ENCODE measurements at regions not wholly inside any gene's neighbourhood (a gene's known extent, or its start where the extent isn't known, plus 50 kb on each side); places are given as distances from the start of the nearest gene placed in this dataset.

GRCh38 chr6:22476811-22477390 is 92.5 kb upstream of the HDGFL1 start:
- Histone ChIP-seq H3K4me1 (ENCODE audit: control insufficient read depth in 1 of 2, insufficient read depth in 2 of 2, low read length in 2 of 2) (no peaks in the 10 kb centered on the region), H3K79me2 (ENCODE audit: insufficient read depth, low read length) (no peaks in the 10 kb centered on the region), H3K4me2 (ENCODE audit: low read length) (no peak overlapping the region), H3K36me3 (ENCODE audit: control insufficient read depth in 1 of 2, insufficient read depth in 2 of 2, low read length in 2 of 2) (no peaks in the 10 kb centered on the region), H3K27me3 (ENCODE audit: insufficient read depth, low read length) (no peaks in the 10 kb centered on the region), H2AFZ (ENCODE audit: low read depth, low read length, poor library complexity, severe bottlenecking) (no peak overlapping the region), H3K9me3 (ENCODE audit: control insufficient read depth in 1 of 2, insufficient read depth in 1 of 2, low read depth in 1 of 2, low read length in 2 of 2) (no peaks in the 10 kb centered on the region), H3K9ac (ENCODE audit: low read length) (no peak overlapping the region), H3K4me3 (replicated peaks in 1 of 2; ENCODE audit: low read depth in 1 of 2, low read length in 2 of 2) (no peak overlapping the region), H3K9me2 (ENCODE audit: insufficient read depth) (no peaks in the 10 kb centered on the region), H4K20me1 (ENCODE audit: insufficient read depth) (no peaks in the 10 kb centered on the region), H3K27ac (ENCODE audit: low read depth, low read length) (no peak overlapping the region)
- POLR2A ChIA-PET = no interaction called here
- DNase-seq (ENCODE audit: low read depth, low spot score) (no peak), ATAC-seq (no peak)
- CTCF ChIA-PET = no interaction called here
- RAD21 ChIA-PET (ENCODE audit: low non-redundant PET in 1 of 2, low total read pairs in 2 of 2, uncharacterized antibody in 2 of 2, unreplicated experiment in 2 of 2) = no interaction called here
- TF ChIP-seq YY1 (IDR thresholded peaks at IDR 0.05; ENCODE audit: extremely low read depth, insufficient replicate concordance, low read depth, low read length) (no peak), RAD21 (IDR thresholded peaks at IDR 0.05; ENCODE audit: low read depth) (no peak), TCF7L2 (IDR thresholded peaks at IDR 0.05; ENCODE audit: borderline replicate concordance, extremely low read depth, insufficient read depth, insufficient read length) (no peak), ZBTB33 (IDR thresholded peaks at IDR 0.05; ENCODE audit: extremely low read depth, insufficient replicate concordance, low read length) (no peak), EGR1 (IDR thresholded peaks at IDR 0.05; ENCODE audit: low read depth) (no peak), CEBPB (IDR thresholded peaks at IDR 0.05; ENCODE audit: low read depth) (no peak), POLR2A (IDR thresholded peaks at IDR 0.05; ENCODE audit: borderline replicate concordance, extremely low read depth, insufficient read depth, insufficient read length) (no peak), ELF1 (IDR thresholded peaks at IDR 0.05; ENCODE audit: borderline replicate concordance, low read depth) (no peak)
- intact Hi-C loops (cut with micrococcal nuclease) = no loop called here
- BruUV-seq (replicated peaks) = no TSS peak

GRCh38 chr6:22497276-22497675 is 72.1 kb upstream of the HDGFL1 start:
- ChIA-PET RAD21 (ENCODE audit: low non-redundant PET in 1 of 2, low total read pairs in 2 of 2, uncharacterized antibody in 2 of 2, unreplicated experiment in 2 of 2) (no interaction called here), POLR2A (no interaction called here), CTCF (no interaction called here)
- Histone ChIP-seq H2AFZ (ENCODE audit: low read depth, low read length, poor library complexity, severe bottlenecking) (no peak overlapping the region), H3K36me3 (ENCODE audit: control insufficient read depth in 1 of 2, insufficient read depth in 2 of 2, low read length in 2 of 2) (no peaks in the 10 kb centered on the region), H3K9me2 (ENCODE audit: insufficient read depth) (no peaks in the 10 kb centered on the region), H3K27me3 (ENCODE audit: insufficient read depth, low read length) (no peaks in the 10 kb centered on the region), H3K4me3 (replicated peaks in 1 of 2; ENCODE audit: low read depth in 1 of 2, low read length in 2 of 2) (no peak overlapping the region), H3K9ac (ENCODE audit: low read length) (no peak overlapping the region), H3K27ac (ENCODE audit: low read depth, low read length) (no peak overlapping the region), H3K4me2 (ENCODE audit: low read length) (no peak overlapping the region), H3K79me2 (ENCODE audit: insufficient read depth, low read length) (no peaks in the 10 kb centered on the region), H3K9me3 (ENCODE audit: control insufficient read depth in 1 of 2, insufficient read depth in 1 of 2, low read depth in 1 of 2, low read length in 2 of 2) (no peaks in the 10 kb centered on the region), H4K20me1 (ENCODE audit: insufficient read depth) (no peaks in the 10 kb centered on the region), H3K4me1 (ENCODE audit: control insufficient read depth in 1 of 2, insufficient read depth in 2 of 2, low read length in 2 of 2) (no peaks in the 10 kb centered on the region)
- intact Hi-C loops (cut with micrococcal nuclease) = no loop called here
- BruUV-seq (replicated peaks) = no TSS peak
- DNase-seq (ENCODE audit: low read depth, low spot score) (no peak), ATAC-seq (no peak)
- TF ChIP-seq ZFX (IDR thresholded peaks at IDR 0.05) = no peak
- no peak for TF ChIP-seq YY1 (IDR thresholded peaks at IDR 0.05; ENCODE audit: extremely low read depth, insufficient replicate concordance, low read depth, low read length)
- TF ChIP-seq ZNF274 (IDR thresholded peaks at IDR 0.05; ENCODE audit: low read depth, low read length) = no peak
- TF ChIP-seq TCF7L2 (IDR thresholded peaks at IDR 0.05; ENCODE audit: borderline replicate concordance, extremely low read depth, insufficient read depth, insufficient read length) = no peak
- TF ChIP-seq MAX (IDR thresholded peaks at IDR 0.05) = no peak
- no peak for TF ChIP-seq EZH2 (IDR thresholded peaks at IDR 0.05)
- TF ChIP-seq POLR2AphosphoS5 (IDR thresholded peaks at IDR 0.05; ENCODE audit: low read depth, low read length) = no peak
- TF ChIP-seq ZBTB33 (IDR thresholded peaks at IDR 0.05; ENCODE audit: extremely low read depth, insufficient replicate concordance, low read length) = no peak
- TF ChIP-seq CBX3 (IDR thresholded peaks at IDR 0.05; ENCODE audit: low read depth) = no peak
- TF ChIP-seq EZH2phosphoT487 (IDR thresholded peaks at IDR 0.05; ENCODE audit: borderline replicate concordance) = no peak
- no peak for TF ChIP-seq CEBPB (IDR thresholded peaks at IDR 0.05; ENCODE audit: low read depth)

Data from HCT116 (cell line).